Trophoblast cell (in vitro differentiated cells and primary cell): ENCODE measurements at regions not wholly inside any gene's neighbourhood (a gene's known extent, or its start where the extent isn't known, plus 50 kb on each side); places are given as distances from the start of the nearest gene placed in this dataset.
"Not testable (repeated sequence)": the region's sequence is repeated elsewhere in the genome, so short reads cannot be mapped to it uniquely, and the experiment has no call there.

Source experiments
- DNase-seq, 2 donors: peaks; one replicate each; pipeline ENCODE4 v3.0.0-alpha.2; 2016
- H2AFZ ChIP-seq: 2 replicates; pipeline ENCODE4 v1.6.1; 2013; ENCODE audit warnings: low read length, moderate library complexity, mild to moderate bottlenecking; ENCODE audit not compliant: insufficient read depth, poor library complexity
- H2AK5ac ChIP-seq: 2 replicates; pipeline ENCODE4 v1.6.1; 2013; ENCODE audit warnings: mild to moderate bottlenecking, low read length
- H2BK120ac ChIP-seq: 2 replicates; pipeline ENCODE4 v1.6.1; 2013; ENCODE audit warnings: low read length, mild to moderate bottlenecking, moderate library complexity; ENCODE audit not compliant: insufficient read depth, poor library complexity
- H2BK12ac ChIP-seq: 2 replicates; pipeline ENCODE4 v1.6.1; 2013; ENCODE audit warnings: mild to moderate bottlenecking, low read length, moderate library complexity
- H2BK5ac ChIP-seq: 2 replicates; pipeline ENCODE4 v1.6.1; 2013; ENCODE audit warnings: low read length, low read depth, moderate library complexity, mild to moderate bottlenecking; ENCODE audit not compliant: poor library complexity
- H3K14ac ChIP-seq: 2 replicates; pipeline ENCODE4 v1.6.1; 2013; ENCODE audit warnings: mild to moderate bottlenecking, low read length
- H3K18ac ChIP-seq: 2 replicates; pipeline ENCODE4 v1.6.1; 2013; ENCODE audit warnings: mild to moderate bottlenecking, low read length
- H3K23ac ChIP-seq: 2 replicates; pipeline ENCODE4 v1.6.1; 2013; ENCODE audit warnings: low read length
- H3K27ac ChIP-seq: 2 replicates; pipeline ENCODE4 v1.5.1; 2013; ENCODE audit warnings: low read depth, mild to moderate bottlenecking, inconsistent platforms, low read length, moderate library complexity
- H3K27me3 ChIP-seq: 2 replicates; pipeline ENCODE4 v1.6.1; 2013; ENCODE audit warnings: inconsistent platforms, mild to moderate bottlenecking, low read length, moderate library complexity; ENCODE audit not compliant: insufficient read depth
- H3K36me3 ChIP-seq, 2 experiments: 1 replicate in 1 of 2; 2 replicates in 1 of 2; pipeline ENCODE4 v1.6.1; 2013; ENCODE audit warnings: low read length in 2 of 2, mild to moderate bottlenecking in 2 of 2, moderate library complexity in 1 of 2; ENCODE audit not compliant: insufficient read depth in 2 of 2, control insufficient read depth in 1 of 2
- H3K4ac ChIP-seq: 2 replicates; pipeline ENCODE4 v1.6.1; 2013; ENCODE audit warnings: low read depth, mild to moderate bottlenecking, low read length, moderate library complexity
- H3K4me1 ChIP-seq, 2 experiments: 1 replicate in 1 of 2; 2 replicates in 1 of 2; pipeline ENCODE4 v1.6.1; 2013; ENCODE audit warnings: low read length in 2 of 2, mild to moderate bottlenecking in 2 of 2, moderate library complexity in 1 of 2; ENCODE audit not compliant: insufficient read depth in 2 of 2, control insufficient read depth in 1 of 2
- H3K4me2 ChIP-seq: 2 replicates; pipeline ENCODE4 v1.6.1; 2013; ENCODE audit warnings: inconsistent platforms, mild to moderate bottlenecking, low read length, moderate library complexity
- H3K4me3 ChIP-seq: 2 replicates; pipeline ENCODE4 v1.5.1; 2013; ENCODE audit warnings: mild to moderate bottlenecking, low read depth, low read length, inconsistent platforms
- H3K79me1 ChIP-seq: one replicate; pipeline ENCODE4 v1.6.1; 2013; ENCODE audit warnings: low read length
- H3K79me2 ChIP-seq: 2 replicates; pipeline ENCODE4 v1.6.1; 2013; ENCODE audit warnings: low read length, mild to moderate bottlenecking; ENCODE audit not compliant: control insufficient read depth, insufficient read depth, poor library complexity
- H3K9ac ChIP-seq: 2 replicates; pipeline ENCODE4 v1.6.1; 2013; ENCODE audit warnings: mild to moderate bottlenecking, low read length
- H3K9me3 ChIP-seq: 2 replicates; pipeline ENCODE4 v1.6.1; 2013; ENCODE audit warnings: low read depth, mild to moderate bottlenecking, control low read depth, inconsistent platforms, low read length; ENCODE audit not compliant: insufficient read depth
- H4K12ac ChIP-seq: 2 replicates; pipeline ENCODE4 v1.6.1; 2013; ENCODE audit warnings: low read depth, mild to moderate bottlenecking, low read length, moderate library complexity
- H4K8ac ChIP-seq: 2 replicates; pipeline ENCODE4 v1.6.1; 2013; ENCODE audit warnings: low read depth, mild to moderate bottlenecking, low read length, moderate library complexity
- H4K91ac ChIP-seq: one replicate; pipeline ENCODE4 v1.6.1; 2013; ENCODE audit warnings: low read depth, mild to moderate bottlenecking, low read length, moderate library complexity
- WGBS: extraction: QIAGEN DNeasy Blood & Tissue Kit; methylation state at CpG from one replicate; pipeline ENCODE4 v1.1.7; 2013; ENCODE audit warnings: missing lambda C conversion rate; ENCODE audit not compliant: insufficient read length, insufficient coverage; ENCODE audit errors: extremely low coverage; 5-methylcytosine and 5-hydroxymethylcytosine counted together

DNA sequence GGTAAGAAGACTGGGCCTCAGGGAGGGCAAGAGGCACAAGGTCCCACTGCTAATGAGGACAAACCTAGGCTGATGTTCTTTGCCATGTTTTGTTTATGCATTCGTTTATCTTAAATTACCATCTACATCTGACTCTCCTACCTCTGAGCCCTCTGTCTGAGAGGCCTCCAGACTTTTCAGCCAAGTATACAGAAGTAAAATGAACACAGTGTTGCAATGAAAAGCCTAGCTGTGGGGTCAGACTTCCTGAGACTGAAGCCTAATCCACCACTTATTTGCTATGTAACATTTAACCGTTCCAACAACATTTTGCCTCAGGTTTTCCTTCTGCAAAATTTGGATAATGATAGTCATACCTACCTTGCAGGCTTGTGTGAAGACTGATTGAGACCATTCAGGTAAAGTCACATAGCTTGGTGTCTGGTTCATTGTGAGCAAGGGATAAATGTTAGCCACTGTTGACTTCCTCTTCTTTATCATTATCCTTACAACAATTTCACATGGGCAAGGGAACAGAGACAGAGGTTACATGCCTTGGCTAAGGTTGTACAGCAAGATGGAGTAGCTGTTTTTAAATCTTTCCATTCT lies 374.9 kb upstream of the CLINT1 start:
- no peaks in the 10 kb centered on the region for H3K4me1 ChIP-seq
- H2AK5ac ChIP-seq: no peak overlapping the region
- no peak overlapping the region for H3K4ac ChIP-seq
- no peak overlapping the region for H4K12ac ChIP-seq
- H4K91ac ChIP-seq: no peak overlapping the region
- no peaks in the 10 kb centered on the region for H3K36me3 ChIP-seq
- no peak overlapping the region for H2AFZ ChIP-seq
- no peak overlapping the region for H3K4me2 ChIP-seq
- no peak overlapping the region for H3K18ac ChIP-seq
- no peaks in the 10 kb centered on the region for H3K9me3 ChIP-seq
- DNase-seq: no peak
- no CpG with 5 or more reads among the region's 2 CpGs for WGBS
- H2BK5ac ChIP-seq: no peak overlapping the region
- H3K79me2 ChIP-seq: no peaks in the 10 kb centered on the region
- H2BK120ac ChIP-seq: no peak overlapping the region
- H3K79me1 ChIP-seq: no peaks in the 10 kb centered on the region
- H3K27ac ChIP-seq: no peak overlapping the region
- H4K8ac ChIP-seq: no peak overlapping the region
- no peak overlapping the region for H2BK12ac ChIP-seq
- H3K14ac ChIP-seq: no peak overlapping the region
- H3K23ac ChIP-seq: no peak overlapping the region
- H3K4me3 ChIP-seq: no peak overlapping the region
- H3K9ac ChIP-seq: no peak overlapping the region
- H3K27me3 ChIP-seq: no peaks in the 10 kb centered on the region

DNA sequence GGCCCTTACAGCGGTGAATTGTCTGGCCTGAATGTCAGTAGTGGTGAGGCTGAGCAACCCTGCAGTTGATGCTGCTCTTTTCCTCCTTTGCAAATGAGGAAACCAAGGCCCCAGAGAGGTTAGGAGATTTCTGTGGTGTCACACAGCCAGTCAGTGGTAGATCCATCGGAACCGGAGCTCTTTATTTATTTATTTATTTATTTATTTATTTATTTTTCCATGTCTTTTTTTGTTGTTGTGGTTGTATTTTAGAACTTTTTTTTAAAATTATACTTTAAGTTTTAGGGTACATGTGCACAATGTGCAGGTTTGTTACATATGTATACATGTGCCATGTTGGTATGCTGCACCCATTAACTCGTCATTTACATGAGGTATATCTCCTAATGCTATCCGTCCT lies 368.4 kb upstream of the CLINT1 start:
- not testable (repeated sequence) for H4K91ac ChIP-seq, H2BK5ac ChIP-seq, DNase-seq, H3K9me3 ChIP-seq, H3K23ac ChIP-seq, H3K18ac ChIP-seq, H3K79me2 ChIP-seq, H3K4me2 ChIP-seq, H3K79me1 ChIP-seq, H3K4me1 ChIP-seq, H4K8ac ChIP-seq, H3K27ac ChIP-seq, H4K12ac ChIP-seq, H3K14ac ChIP-seq, H3K4me3 ChIP-seq, H3K4ac ChIP-seq, H3K36me3 ChIP-seq, H2AK5ac ChIP-seq, H2AFZ ChIP-seq, H3K27me3 ChIP-seq, H2BK120ac ChIP-seq, H3K9ac ChIP-seq, H2BK12ac ChIP-seq
- no CpG with 5 or more reads among the region's 5 CpGs for WGBS

DNA sequence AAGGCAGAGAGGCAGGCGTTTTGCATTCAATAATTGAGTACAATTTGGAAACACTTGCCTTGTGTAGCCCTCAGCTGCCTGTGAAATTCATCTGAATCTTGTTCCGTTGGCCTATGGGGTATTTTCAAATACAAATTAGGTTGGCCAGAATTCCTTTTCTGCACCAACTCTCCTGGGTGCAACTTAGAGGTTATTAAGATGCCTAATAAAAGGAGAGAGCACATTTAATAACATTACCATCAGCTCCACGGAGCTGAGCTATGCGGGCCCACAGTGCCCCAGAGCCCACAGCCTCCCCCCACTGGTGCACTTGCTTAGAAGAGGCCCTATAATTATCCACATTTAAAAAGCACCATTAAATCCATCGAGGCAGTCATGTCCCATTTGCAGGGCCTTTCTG lies 367.6 kb upstream of the CLINT1 start:
- WGBS: no CpG with 5 or more reads among the region's 5 CpGs
- H3K18ac ChIP-seq: no peak overlapping the region
- DNase-seq: no peak
- no peaks in the 10 kb centered on the region for H3K27me3 ChIP-seq
- no peaks in the 10 kb centered on the region for H3K9me3 ChIP-seq
- H2BK120ac ChIP-seq: no peak overlapping the region
- H3K4me3 ChIP-seq: no peak overlapping the region
- H4K91ac ChIP-seq: no peak overlapping the region
- H3K27ac ChIP-seq: no peak overlapping the region
- H3K9ac ChIP-seq: no peak overlapping the region
- H2BK5ac ChIP-seq: no peak overlapping the region
- H3K4me2 ChIP-seq: no peak overlapping the region
- H4K12ac ChIP-seq: no peak overlapping the region
- no peaks in the 10 kb centered on the region for H3K79me2 ChIP-seq
- H3K79me1 ChIP-seq: no peaks in the 10 kb centered on the region
- H3K14ac ChIP-seq: no peak overlapping the region
- no peak overlapping the region for H2BK12ac ChIP-seq
- no peak overlapping the region for H3K23ac ChIP-seq
- H2AK5ac ChIP-seq: no peak overlapping the region
- H3K4ac ChIP-seq: no peak overlapping the region
- H2AFZ ChIP-seq: no peak overlapping the region
- no peaks in the 10 kb centered on the region for H3K4me1 ChIP-seq
- no peak overlapping the region for H4K8ac ChIP-seq
- no peaks in the 10 kb centered on the region for H3K36me3 ChIP-seq

DNA sequence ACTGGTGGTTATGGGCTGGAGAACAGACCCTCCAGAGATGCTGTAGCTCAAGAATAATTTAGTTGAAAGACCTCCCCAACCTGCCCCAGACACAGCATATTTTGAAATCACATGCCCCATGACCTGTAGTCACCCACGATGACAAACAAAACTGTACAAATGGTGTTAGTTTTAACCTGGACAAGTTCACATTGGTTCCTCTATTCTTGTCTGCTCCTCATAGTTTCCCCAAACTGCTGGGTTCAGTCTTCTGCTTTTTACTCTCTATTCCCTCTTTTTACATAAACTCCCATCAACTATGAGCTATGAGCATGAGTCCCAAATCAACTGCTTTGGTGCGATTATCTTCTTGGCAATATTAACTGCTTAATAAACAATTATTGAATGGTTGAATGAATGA lies 365.3 kb upstream of the CLINT1 start:
- WGBS: no CpG with 5 or more reads among the region's 2 CpGs
- Histone ChIP-seq H2BK5ac (no peak overlapping the region), H3K4me3 (no peak overlapping the region), H3K27ac (no peak overlapping the region), H3K18ac (no peak overlapping the region), H3K23ac (no peak overlapping the region), H3K4ac (no peak overlapping the region), H2AK5ac (no peak overlapping the region), H4K12ac (no peak overlapping the region), H2AFZ (no peak overlapping the region), H3K9me3 (no peaks in the 10 kb centered on the region), H2BK12ac (no peak overlapping the region), H4K91ac (no peak overlapping the region), H3K36me3 (no peaks in the 10 kb centered on the region), H3K4me2 (no peak overlapping the region), H3K79me1 (no peaks in the 10 kb centered on the region), H3K27me3 (no peaks in the 10 kb centered on the region), H3K14ac (no peak overlapping the region), H4K8ac (no peak overlapping the region), H3K4me1 (no peaks in the 10 kb centered on the region), H3K9ac (no peak overlapping the region), H3K79me2 (no peaks in the 10 kb centered on the region), H2BK120ac (no peak overlapping the region)
- DNase-seq: peak in 1 of 2 donors; percentile 15
